GM18867 (cell line): ENCODE measurements at regions not wholly inside any gene's neighbourhood (a gene's known extent, or its start where the extent isn't known, plus 50 kb on each side); places are given as distances from the start of the nearest gene placed in this dataset.
A peak's percentile ranks its signal among the peaks of the same experiment; 100 is the strongest.
"Not testable (repeated sequence)": the region's sequence is repeated elsewhere in the genome, so short reads cannot be mapped to it uniquely, and the experiment has no call there.

ENCODE experiments used
- ATAC-seq: cut with Tn5 transposase; IDR thresholded peaks from one replicate; pipeline ENCODE4 v1.9.1; 2021; ENCODE audit warnings: mild to moderate bottlenecking, moderate library complexity; ENCODE audit not compliant: unreplicated experiment

GRCh38 chr11:93032580-93032979, 63.1 kb downstream of the MTNR1B start:
- no peak for ATAC-seq

- ATAC-seq: no peak
Measured at GRCh38 chr11:93033093-93033492, 63.6 kb downstream of the MTNR1B start.

GRCh38 chr11:93034031-93034722, 64.7 kb downstream of the MTNR1B start:
- ATAC-seq: peak; percentile 37

GRCh38 chr11:93034723-93035039, 65.2 kb downstream of the MTNR1B start:
- ATAC-seq: no peak

- no peak for ATAC-seq
Measured at GRCh38 chr11:93038521-93038920, 69.1 kb downstream of the MTNR1B start.

- no peak for ATAC-seq
Measured at GRCh38 chr11:93039531-93040240, 70.2 kb downstream of the MTNR1B start.

- ATAC-seq: no peak
Measured at GRCh38 chr11:93041682-93042081, 72.2 kb downstream of the MTNR1B start.

GRCh38 chr11:93043186-93043585, 73.7 kb downstream of the MTNR1B start:
- ATAC-seq: not testable (repeated sequence)

- no peak for ATAC-seq
Measured at GRCh38 chr11:93049740-93050139, 80.3 kb downstream of the MTNR1B start.

GRCh38 chr11:93051186-93051585, 81.7 kb downstream of the MTNR1B start:
- no peak for ATAC-seq

GRCh38 chr11:93053864-93054263, 84.4 kb downstream of the MTNR1B start:
- ATAC-seq: no peak

- ATAC-seq: no peak
Measured at GRCh38 chr11:93054279-93054678, 84.8 kb downstream of the MTNR1B start.

GRCh38 chr11:93054881-93055280, 85.4 kb downstream of the MTNR1B start:
- ATAC-seq: peak; percentile 75

GRCh38 chr11:93059117-93059957, 89.9 kb downstream of the MTNR1B start:
- ATAC-seq: no peak

- ATAC-seq: no peak
Measured at GRCh38 chr11:93063086-93063485, 93.6 kb downstream of the MTNR1B start.

GRCh38 chr11:93065074-93065674, 95.7 kb downstream of the MTNR1B start:
- not testable (repeated sequence) for ATAC-seq

GRCh38 chr11:93067881-93068390, 98.5 kb downstream of the MTNR1B start:
- no peak for ATAC-seq

GRCh38 chr11:93072229-93072914, 102.9 kb downstream of the MTNR1B start:
- ATAC-seq: no peak

GRCh38 chr11:93073026-93073425, 103.6 kb downstream of the MTNR1B start:
- no peak for ATAC-seq

GRCh38 chr11:93073508-93074280, 104.2 kb downstream of the MTNR1B start:
- ATAC-seq: no peak
